ENCODE measurements at regions not wholly inside any gene's neighbourhood (a gene's known extent, or its start where the extent isn't known, plus 50 kb on each side); places are given as distances from the start of the nearest gene placed in this dataset.
"Not testable (repeated sequence)": the region's sequence is repeated elsewhere in the genome, so short reads cannot be mapped to it uniquely, and the experiment has no call there.

- DNase-seq (ENCODE audit: low read depth): no peak
Observed at GRCh38 chr10:80946957-80947726, 409.4 kb downstream of the SH2D4B start.

GRCh38 chr10:80949785-80950184 is 412.1 kb downstream of the SH2D4B start:
- DNase-seq (ENCODE audit: low read depth): no peak

GRCh38 chr10:80952436-80952835 is 414.7 kb downstream of the SH2D4B start:
- DNase-seq (ENCODE audit: low read depth): no peak

- no peak for DNase-seq (ENCODE audit: low read depth)
Observed at GRCh38 chr10:80957161-80957560, 419.5 kb downstream of the SH2D4B start.

GRCh38 chr10:80964179-80964578 is 426.5 kb downstream of the SH2D4B start:
- no peak for DNase-seq (ENCODE audit: low read depth)

- no peak for DNase-seq (ENCODE audit: low read depth)
Observed at GRCh38 chr10:80964955-80965614, 427.4 kb downstream of the SH2D4B start.

- DNase-seq (ENCODE audit: low read depth): no peak
Observed at GRCh38 chr10:80966326-80966986, 428.8 kb downstream of the SH2D4B start.

GRCh38 chr10:80967357-80967756 is 429.7 kb downstream of the SH2D4B start:
- not testable (repeated sequence) for DNase-seq (ENCODE audit: low read depth)

- no peak for DNase-seq (ENCODE audit: low read depth)
Observed at GRCh38 chr10:80968903-80969302, 431.2 kb downstream of the SH2D4B start.

- DNase-seq (ENCODE audit: low read depth): no peak
Observed at GRCh38 chr10:80971461-80971860, 433.8 kb downstream of the SH2D4B start.

GRCh38 chr10:80976658-80977057 is 439.0 kb downstream of the SH2D4B start:
- DNase-seq (ENCODE audit: low read depth): no peak

GRCh38 chr10:80985102-80985501 is 447.4 kb downstream of the SH2D4B start:
- no peak for DNase-seq (ENCODE audit: low read depth)

GRCh38 chr10:80986596-80986995 is 448.9 kb downstream of the SH2D4B start:
- no peak for DNase-seq (ENCODE audit: low read depth)

- no peak for DNase-seq (ENCODE audit: low read depth)
Observed at GRCh38 chr10:80988755-80989154, 451.1 kb downstream of the SH2D4B start.

- no peak for DNase-seq (ENCODE audit: low read depth)
Observed at GRCh38 chr10:80996615-80997193, 459.0 kb downstream of the SH2D4B start.

- DNase-seq (ENCODE audit: low read depth): no peak
Observed at GRCh38 chr10:81000781-81001180, 463.1 kb downstream of the SH2D4B start.

- no peak for DNase-seq (ENCODE audit: low read depth)
Observed at GRCh38 chr10:81002382-81002781, 464.7 kb downstream of the SH2D4B start.

GRCh38 chr10:81007872-81008271 is 470.2 kb downstream of the SH2D4B start:
- DNase-seq (ENCODE audit: low read depth): no peak

GRCh38 chr10:81008726-81009125 is 471.0 kb downstream of the SH2D4B start:
- no peak for DNase-seq (ENCODE audit: low read depth)

GRCh38 chr10:81009296-81009695 is 471.6 kb downstream of the SH2D4B start:
- no peak for DNase-seq (ENCODE audit: low read depth)

GRCh38 chr10:81013771-81014170 is 476.1 kb downstream of the SH2D4B start:
- no peak for DNase-seq (ENCODE audit: low read depth)

- DNase-seq (ENCODE audit: low read depth): no peak
Observed at GRCh38 chr10:81019029-81019890, 481.6 kb downstream of the SH2D4B start.

Measured in activated T-helper 1 cell treated with Interleukin-2 at 50 U/mL for 16 hours (primary cell).